ENCODE measurements at regions not wholly inside any gene's neighbourhood (a gene's known extent, or its start where the extent isn't known, plus 50 kb on each side); places are given as distances from the start of the nearest gene placed in this dataset.
A peak's percentile ranks its signal among the peaks of the same experiment; 100 is the strongest.
"Not testable (repeated sequence)": the region's sequence is repeated elsewhere in the genome, so short reads cannot be mapped to it uniquely, and the experiment has no call there.

- DNase-seq (ENCODE audit: low spot score) (no peak), ATAC-seq (peak; percentile 41)
Measured at GRCh38 chr7:131066635-131067034, 261.0 kb upstream of the MKLN1 start.

- ATAC-seq (no peak), DNase-seq (ENCODE audit: low spot score) (no peak)
Measured at GRCh38 chr7:131067220-131067619, 260.5 kb upstream of the MKLN1 start.

GRCh38 chr7:131068604-131069021 is 259.1 kb upstream of the MKLN1 start:
- ATAC-seq, result peak; percentile 25
- DNase-seq (ENCODE audit: low spot score), result no peak

GRCh38 chr7:131071786-131072504 is 255.7 kb upstream of the MKLN1 start:
- DNase-seq (ENCODE audit: low spot score), result peak; percentile 79

GRCh38 chr7:131072505-131073091 is 255.1 kb upstream of the MKLN1 start:
- DNase-seq (ENCODE audit: low spot score) (no peak), ATAC-seq (peak; percentile 39)

More at GRCh38 chr7:131071786-131072504, 255.7 kb upstream of the MKLN1 start:
- ATAC-seq, result peak; percentile 66

- ATAC-seq, result no peak
- DNase-seq (ENCODE audit: low spot score), result no peak
Measured at GRCh38 chr7:131074043-131074442, 253.6 kb upstream of the MKLN1 start.

GRCh38 chr7:131074585-131074984 is 253.1 kb upstream of the MKLN1 start:
- peak; percentile 62 for ATAC-seq

GRCh38 chr7:131075406-131075805 is 252.3 kb upstream of the MKLN1 start:
- no peak for ATAC-seq
- no peak for DNase-seq (ENCODE audit: low spot score)

More at GRCh38 chr7:131074585-131074984, 253.1 kb upstream of the MKLN1 start:
- DNase-seq (ENCODE audit: low spot score), result no peak

- DNase-seq (ENCODE audit: low spot score) (no peak), ATAC-seq (no peak)
Measured at GRCh38 chr7:131076032-131076431, 251.6 kb upstream of the MKLN1 start.

- ATAC-seq (peak; percentile 59), DNase-seq (ENCODE audit: low spot score) (no peak)
Measured at GRCh38 chr7:131076711-131077181, 250.9 kb upstream of the MKLN1 start.

GRCh38 chr7:131077735-131078134 is 249.9 kb upstream of the MKLN1 start:
- no peak for ATAC-seq
- DNase-seq (ENCODE audit: low spot score), result no peak

GRCh38 chr7:131080754-131081153 is 246.9 kb upstream of the MKLN1 start:
- DNase-seq (ENCODE audit: low spot score) (no peak), ATAC-seq (no peak)

GRCh38 chr7:131081308-131081707 is 246.4 kb upstream of the MKLN1 start:
- DNase-seq (ENCODE audit: low spot score), result no peak
- no peak for ATAC-seq

- ATAC-seq (no peak), DNase-seq (ENCODE audit: low spot score) (no peak)
Measured at GRCh38 chr7:131083781-131084180, 243.9 kb upstream of the MKLN1 start.

- not testable (repeated sequence) for ATAC-seq; DNase-seq (ENCODE audit: low spot score)
Measured at GRCh38 chr7:131084336-131084735, 243.3 kb upstream of the MKLN1 start.

GRCh38 chr7:131087756-131088658 is 239.7 kb upstream of the MKLN1 start:
- peak; percentile 67 for ATAC-seq

GRCh38 chr7:131090188-131090587 is 237.5 kb upstream of the MKLN1 start:
- ATAC-seq, result no peak

More at GRCh38 chr7:131087756-131088658, 239.7 kb upstream of the MKLN1 start:
- DNase-seq (ENCODE audit: low spot score), result no peak

GRCh38 chr7:131090886-131091692 is 236.6 kb upstream of the MKLN1 start:
- DNase-seq (ENCODE audit: low spot score), result no peak
- ATAC-seq, result peak; percentile 57

More at GRCh38 chr7:131090188-131090587, 237.5 kb upstream of the MKLN1 start:
- DNase-seq (ENCODE audit: low spot score), result no peak

- no peak for ATAC-seq
Measured at GRCh38 chr7:131094685-131095084, 233.0 kb upstream of the MKLN1 start.

GRCh38 chr7:131095346-131095745 is 232.3 kb upstream of the MKLN1 start:
- no peak for ATAC-seq
- DNase-seq (ENCODE audit: low spot score), result no peak

More at GRCh38 chr7:131094685-131095084, 233.0 kb upstream of the MKLN1 start:
- no peak for DNase-seq (ENCODE audit: low spot score)

Measured in left lobe of liver (tissue), 2 donors.